Choroid plexus epithelial cell (primary cell): ENCODE measurements at regions not wholly inside any gene's neighbourhood (a gene's known extent, or its start where the extent isn't known, plus 50 kb on each side); places are given as distances from the start of the nearest gene placed in this dataset.
"Not testable (repeated sequence)": the region's sequence is repeated elsewhere in the genome, so short reads cannot be mapped to it uniquely, and the experiment has no call there.

Experiments
- DNase-seq: peaks from one replicate; pipeline ENCODE4 v3.0.0-alpha.2; 2010; ENCODE audit warnings: low read depth
- H3K4me3 ChIP-seq: 2 replicates; pipeline ENCODE4 v1.5.1; 2011; ENCODE audit warnings: low read depth, mild to moderate bottlenecking, control low read depth, low read length, moderate library complexity
- CTCF ChIP-seq: conservative IDR thresholded peaks from 2 replicates; pipeline ENCODE4 v1.5.1; 2011; ENCODE audit warnings: low read depth, mild to moderate bottlenecking, control low read depth, inconsistent platforms, low read length, moderate library complexity

- no peak for TF ChIP-seq CTCF
- DNase-seq: no peak
- no peak overlapping the region for H3K4me3 ChIP-seq
These were observed 650.7 kb upstream of the KLHL1 start for GRCh38 chr13:70758932-70759331.

GRCh38 chr13:70756088-70756487, 647.8 kb upstream of the KLHL1 start:
- no peak for TF ChIP-seq CTCF
- no peak for DNase-seq
- H3K4me3 ChIP-seq: no peak overlapping the region

GRCh38 chr13:70755456-70755855, 647.2 kb upstream of the KLHL1 start:
- no peak overlapping the region for H3K4me3 ChIP-seq
- no peak for TF ChIP-seq CTCF
- DNase-seq: no peak

GRCh38 chr13:70747262-70747661, 639.0 kb upstream of the KLHL1 start:
- peak; percentile 9 for DNase-seq
- TF ChIP-seq CTCF: no peak

GRCh38 chr13:70746469-70746868, 638.2 kb upstream of the KLHL1 start:
- not testable (repeated sequence) for DNase-seq, H3K4me3 ChIP-seq

More at GRCh38 chr13:70747262-70747661, 639.0 kb upstream of the KLHL1 start:
- no peak overlapping the region for H3K4me3 ChIP-seq

- TF ChIP-seq CTCF: no peak
- DNase-seq: no peak
- H3K4me3 ChIP-seq: no peak overlapping the region
These were observed 628.5 kb upstream of the KLHL1 start for GRCh38 chr13:70736622-70737317.

- H3K4me3 ChIP-seq: no peak overlapping the region
- TF ChIP-seq CTCF: no peak
- DNase-seq: no peak
These were observed 624.4 kb upstream of the KLHL1 start for GRCh38 chr13:70732611-70733010.
